AG10803 (cell line): ENCODE measurements at regions not wholly inside any gene's neighbourhood (a gene's known extent, or its start where the extent isn't known, plus 50 kb on each side); places are given as distances from the start of the nearest gene placed in this dataset.

Experiments
- DNase-seq: peaks from one replicate; pipeline ENCODE4 v3.0.0; 2010; ENCODE audit warnings: low read depth
- H3K4me3 ChIP-seq: 2 replicates; pipeline ENCODE4 v1.5.1; 2011; ENCODE audit warnings: mild to moderate bottlenecking, low read length, control low read depth
- TF ChIP-seq, protein P1 (sequence below): conservative IDR thresholded peaks from 2 replicates; pipeline ENCODE4 v1.5.1; 2011; ENCODE audit warnings: mild to moderate bottlenecking, low read length, control low read depth, inconsistent platforms

DNA sequence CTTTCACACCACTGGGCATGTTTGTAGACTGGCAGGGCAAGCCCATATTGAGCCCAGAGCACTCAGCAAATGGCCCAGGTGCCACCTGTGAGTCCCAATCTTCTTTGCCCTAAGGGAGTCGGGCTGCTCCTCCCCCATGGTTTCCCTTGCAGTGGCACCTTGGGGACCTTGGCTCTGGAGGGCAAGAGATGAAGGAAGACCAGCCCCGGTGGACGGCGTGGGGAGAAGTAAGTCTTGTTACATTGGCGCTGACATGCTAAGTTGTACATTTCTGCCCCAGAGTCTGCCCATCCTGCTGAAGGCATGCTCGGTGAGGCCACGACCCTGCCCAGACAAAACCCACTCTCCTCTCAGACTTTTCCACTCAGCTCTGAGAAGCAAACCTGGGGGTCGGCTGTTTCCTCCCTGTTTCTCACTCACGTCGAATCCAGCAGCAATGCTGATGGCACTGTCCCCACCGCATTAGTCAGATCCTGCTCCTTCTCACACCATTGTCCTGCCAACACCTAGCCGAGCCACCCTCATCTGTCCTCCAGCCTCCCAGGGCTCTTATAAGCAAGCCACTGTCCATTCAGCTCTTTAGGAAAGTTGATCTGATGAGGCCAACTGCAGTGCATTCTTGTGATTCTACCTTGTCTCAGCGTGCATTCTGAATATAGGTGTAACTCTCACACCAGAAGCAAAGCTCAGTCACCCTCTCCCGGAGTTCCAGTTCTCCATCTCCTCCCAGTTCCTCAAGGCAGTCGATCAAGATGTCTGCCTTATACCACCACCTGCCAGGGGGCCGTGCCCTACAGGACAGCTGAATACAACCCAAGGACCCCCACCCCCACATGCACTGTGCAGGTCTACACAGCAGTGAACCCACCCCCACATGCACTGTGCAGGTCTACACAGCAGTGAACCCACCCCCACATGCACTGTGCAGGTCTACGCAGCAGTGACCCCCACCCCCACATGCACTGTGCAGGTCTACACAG, 827.1 kb downstream of the TBC1D22A start:
- TF ChIP-seq, protein P1, sequence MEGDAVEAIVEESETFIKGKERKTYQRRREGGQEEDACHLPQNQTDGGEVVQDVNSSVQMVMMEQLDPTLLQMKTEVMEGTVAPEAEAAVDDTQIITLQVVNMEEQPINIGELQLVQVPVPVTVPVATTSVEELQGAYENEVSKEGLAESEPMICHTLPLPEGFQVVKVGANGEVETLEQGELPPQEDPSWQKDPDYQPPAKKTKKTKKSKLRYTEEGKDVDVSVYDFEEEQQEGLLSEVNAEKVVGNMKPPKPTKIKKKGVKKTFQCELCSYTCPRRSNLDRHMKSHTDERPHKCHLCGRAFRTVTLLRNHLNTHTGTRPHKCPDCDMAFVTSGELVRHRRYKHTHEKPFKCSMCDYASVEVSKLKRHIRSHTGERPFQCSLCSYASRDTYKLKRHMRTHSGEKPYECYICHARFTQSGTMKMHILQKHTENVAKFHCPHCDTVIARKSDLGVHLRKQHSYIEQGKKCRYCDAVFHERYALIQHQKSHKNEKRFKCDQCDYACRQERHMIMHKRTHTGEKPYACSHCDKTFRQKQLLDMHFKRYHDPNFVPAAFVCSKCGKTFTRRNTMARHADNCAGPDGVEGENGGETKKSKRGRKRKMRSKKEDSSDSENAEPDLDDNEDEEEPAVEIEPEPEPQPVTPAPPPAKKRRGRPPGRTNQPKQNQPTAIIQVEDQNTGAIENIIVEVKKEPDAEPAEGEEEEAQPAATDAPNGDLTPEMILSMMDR: no peak
- no peak overlapping the region for H3K4me3 ChIP-seq

DNA sequence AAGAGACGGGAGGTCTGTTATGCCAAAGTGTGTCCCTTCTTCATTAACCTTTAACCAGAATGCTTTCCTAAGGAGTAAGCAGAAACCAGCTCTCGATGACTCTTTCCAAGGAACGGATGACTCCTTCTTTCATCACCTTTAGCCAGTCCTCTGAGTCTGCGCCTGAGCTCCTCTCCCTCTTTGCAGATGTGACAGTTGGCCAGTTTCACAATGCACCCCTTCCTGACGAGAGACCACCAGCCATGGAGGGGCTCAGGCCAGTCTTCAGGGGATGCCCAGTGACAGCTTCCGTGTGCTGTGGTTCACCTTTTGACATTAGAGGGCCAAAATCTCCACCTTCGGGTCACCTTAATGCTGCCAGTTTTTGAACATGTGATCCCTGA, 826.1 kb downstream of the TBC1D22A start:
- TF ChIP-seq, protein P1: no peak
- no peak for DNase-seq
- no peak overlapping the region for H3K4me3 ChIP-seq

More for the DNA sequence above, 827.1 kb downstream of the TBC1D22A start:
- DNase-seq: no peak

DNA sequence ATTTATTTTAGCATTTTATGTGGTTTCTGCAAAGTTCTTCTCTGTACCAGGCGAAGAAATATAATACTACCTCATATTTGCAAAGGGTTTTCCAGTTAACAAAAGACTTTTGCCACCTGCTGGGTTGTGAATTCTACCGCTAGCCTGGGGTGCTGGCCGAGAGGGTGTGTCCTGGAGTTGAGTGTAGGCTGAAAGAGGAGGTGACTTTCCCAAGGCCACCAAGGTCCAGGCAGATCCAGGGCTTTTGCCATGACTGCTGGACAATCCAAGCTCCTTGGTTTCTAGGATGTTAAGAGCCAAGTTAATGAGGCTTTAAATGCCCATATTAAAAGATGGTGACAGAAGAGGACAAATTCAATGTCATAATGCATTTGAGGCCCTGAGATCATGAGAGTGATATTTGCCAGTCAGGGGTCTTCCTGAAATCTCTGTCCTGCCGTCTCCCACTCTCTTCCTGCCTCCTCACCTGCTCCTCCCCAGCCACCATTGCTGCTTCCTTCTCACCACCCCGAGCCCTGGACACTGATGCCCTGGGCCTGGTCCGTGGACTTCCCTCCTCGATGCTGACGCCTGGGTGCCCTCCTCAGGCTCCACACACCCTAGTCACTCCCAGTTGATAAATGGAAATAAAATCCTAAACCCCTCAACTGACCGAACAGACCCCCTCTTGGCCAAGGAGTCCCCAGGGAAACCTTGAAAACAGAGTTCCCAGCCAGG, 825.6 kb downstream of the TBC1D22A start:
- TF ChIP-seq, protein P1: no peak
- DNase-seq: no peak
- H3K4me3 ChIP-seq: no peak overlapping the region

DNA sequence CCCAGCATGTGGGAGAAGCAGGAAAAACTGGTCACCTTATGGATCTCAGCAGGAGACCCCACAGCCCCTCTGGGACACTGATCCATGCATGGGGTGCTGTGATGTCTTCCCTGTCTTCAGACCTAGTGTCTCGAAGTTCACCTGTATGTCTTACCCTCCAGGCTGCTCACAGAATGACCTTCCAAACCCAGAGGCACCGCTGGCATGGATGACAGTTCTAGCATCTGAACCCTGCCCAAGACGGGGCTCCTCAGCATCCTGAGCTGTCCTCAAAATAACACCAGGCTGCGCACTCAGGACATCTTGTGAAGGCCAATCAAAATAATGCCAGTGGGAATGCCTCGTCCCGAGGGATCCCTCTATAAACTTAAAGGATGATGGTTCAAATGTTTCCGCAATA, 824.9 kb downstream of the TBC1D22A start:
- TF ChIP-seq, protein P1: no peak

DNA sequence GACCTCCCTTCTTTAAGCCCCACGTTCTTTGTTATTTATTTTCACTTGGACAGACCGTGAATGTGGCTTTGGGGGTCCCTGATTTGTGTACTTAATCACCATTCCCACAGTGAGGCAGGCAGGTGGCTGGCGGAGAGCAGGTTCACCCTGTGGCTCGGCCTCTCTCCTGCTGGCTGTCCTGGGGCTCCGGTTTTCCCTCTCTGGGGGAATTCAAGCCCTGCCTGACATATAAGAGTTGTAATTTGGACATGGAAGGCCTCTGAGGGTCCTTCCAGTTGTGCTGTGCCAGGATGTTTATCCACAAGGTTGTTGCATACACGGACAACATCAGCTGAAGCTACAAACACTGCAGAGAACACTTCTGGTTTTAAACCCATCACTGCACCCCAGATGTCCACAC, 824.5 kb downstream of the TBC1D22A start:
- no peak overlapping the region for H3K4me3 ChIP-seq
- TF ChIP-seq, protein P1: no peak
- no peak for DNase-seq

More for the DNA sequence above, 824.9 kb downstream of the TBC1D22A start:
- no peak for DNase-seq
- H3K4me3 ChIP-seq: no peak overlapping the region

DNA sequence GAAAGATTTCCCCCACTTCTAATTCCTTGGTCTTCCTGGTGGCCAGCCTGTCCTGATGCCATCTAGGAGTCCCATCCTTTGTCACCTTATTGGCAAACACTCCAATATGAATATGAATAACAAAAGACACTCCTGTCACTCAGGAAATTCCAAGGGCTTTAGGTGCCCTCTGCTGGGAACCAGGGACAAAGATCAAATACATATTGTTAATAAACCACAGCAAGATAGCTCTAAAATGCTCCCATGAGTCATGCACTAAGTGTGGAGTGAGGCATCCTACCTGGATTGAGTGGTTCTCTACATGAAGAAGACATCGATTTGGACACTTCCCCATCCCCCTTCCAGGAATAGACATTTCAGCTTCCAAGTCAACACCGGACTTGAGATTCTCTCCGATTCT, 823.6 kb downstream of the TBC1D22A start:
- no peak for DNase-seq
- no peak overlapping the region for H3K4me3 ChIP-seq
- TF ChIP-seq, protein P1: no peak
